ENCODE measurements at regions not wholly inside any gene's neighbourhood (a gene's known extent, or its start where the extent isn't known, plus 50 kb on each side); places are given as distances from the start of the nearest gene placed in this dataset.

DNA sequence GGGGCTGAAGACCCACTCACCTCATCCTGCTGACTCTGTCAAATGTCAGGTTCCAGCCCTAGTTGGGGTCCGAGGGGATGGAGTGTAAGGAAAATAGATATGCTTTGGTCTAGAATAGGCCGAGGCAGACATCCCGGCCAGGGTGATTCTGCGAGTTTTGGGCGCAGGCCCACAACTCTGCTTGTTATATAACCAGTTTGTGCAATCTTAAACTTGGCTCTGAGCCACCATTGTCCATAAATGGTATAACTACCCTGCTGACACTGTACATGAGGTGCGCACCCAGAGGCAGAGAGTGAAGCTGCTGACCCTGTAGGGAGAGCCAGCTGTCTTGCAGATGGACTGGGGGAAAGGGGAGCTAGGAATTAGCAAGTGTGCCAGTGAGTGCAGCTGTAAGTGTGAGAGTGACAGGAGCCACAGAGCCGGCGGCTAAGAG is 1388.8 kb downstream of the AMY1C start (continued):
- TF ChIP-seq, protein P1, sequence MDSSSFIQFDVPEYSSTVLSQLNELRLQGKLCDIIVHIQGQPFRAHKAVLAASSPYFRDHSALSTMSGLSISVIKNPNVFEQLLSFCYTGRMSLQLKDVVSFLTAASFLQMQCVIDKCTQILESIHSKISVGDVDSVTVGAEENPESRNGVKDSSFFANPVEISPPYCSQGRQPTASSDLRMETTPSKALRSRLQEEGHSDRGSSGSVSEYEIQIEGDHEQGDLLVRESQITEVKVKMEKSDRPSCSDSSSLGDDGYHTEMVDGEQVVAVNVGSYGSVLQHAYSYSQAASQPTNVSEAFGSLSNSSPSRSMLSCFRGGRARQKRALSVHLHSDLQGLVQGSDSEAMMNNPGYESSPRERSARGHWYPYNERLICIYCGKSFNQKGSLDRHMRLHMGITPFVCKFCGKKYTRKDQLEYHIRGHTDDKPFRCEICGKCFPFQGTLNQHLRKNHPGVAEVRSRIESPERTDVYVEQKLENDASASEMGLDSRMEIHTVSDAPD (CRISPR knock-in tag; IDR thresholded peaks at IDR 0.05): no peak
- TF ChIP-seq ZBTB25 (CRISPR knock-in tag; IDR thresholded peaks at IDR 0.05): no peak
- TF ChIP-seq ZNF720 (CRISPR knock-in tag; IDR thresholded peaks at IDR 0.05): no peak
- TF ChIP-seq JUNB (CRISPR knock-in tag; IDR thresholded peaks at IDR 0.05; ENCODE audit: borderline replicate concordance): no peak
- TF ChIP-seq, protein P2, sequence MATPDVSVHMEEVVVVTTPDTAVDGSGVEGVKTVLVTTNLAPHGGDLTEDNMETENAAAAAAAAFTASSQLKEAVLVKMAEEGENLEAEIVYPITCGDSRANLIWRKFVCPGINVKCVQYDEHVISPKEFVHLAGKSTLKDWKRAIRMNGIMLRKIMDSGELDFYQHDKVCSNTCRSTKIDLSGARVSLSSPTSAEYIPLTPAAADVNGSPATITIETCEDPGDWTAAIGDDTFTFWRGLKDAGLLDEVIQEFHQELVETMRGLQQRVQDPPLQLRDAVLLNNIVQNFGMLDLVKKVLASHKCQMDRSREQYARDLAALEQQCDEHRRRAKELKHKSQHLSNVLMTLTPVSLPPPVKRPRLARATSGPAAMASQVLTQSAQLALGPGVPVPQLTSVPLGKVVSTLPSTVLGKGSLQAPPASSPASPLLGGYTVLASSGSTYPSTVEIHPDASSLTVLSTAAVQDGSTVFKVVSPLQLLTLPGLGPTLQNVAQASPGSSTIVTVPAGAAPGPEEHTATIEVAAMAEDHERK (CRISPR knock-in tag; IDR thresholded peaks at IDR 0.05; ENCODE audit: low read depth): no peak
- TF ChIP-seq SUZ12 (IDR thresholded peaks at IDR 0.05; ENCODE audit: low read depth, low read length): no peak
- no peak for TF ChIP-seq MTERF4 (CRISPR knock-in tag; IDR thresholded peaks at IDR 0.05)
- TF ChIP-seq HOXA5 (CRISPR knock-in tag; IDR thresholded peaks at IDR 0.05): no peak
- no peak for TF ChIP-seq ZNF562 (CRISPR knock-in tag; IDR thresholded peaks at IDR 0.05; ENCODE audit: borderline replicate concordance)
- TF ChIP-seq SOX5 (CRISPR knock-in tag; IDR thresholded peaks at IDR 0.05; ENCODE audit: borderline replicate concordance): peak; percentile 61; the same call in 1 of the 2 replicates
- 0 out of 2 replicates have a peak, but pooled peaks have one; percentile 56 for TF ChIP-seq ZNF761 (CRISPR knock-in tag; conservative IDR thresholded peaks at IDR 0.05)
- no peak for TF ChIP-seq SAFB2 (CRISPR knock-in tag; IDR thresholded peaks at IDR 0.05; ENCODE audit: borderline replicate concordance, low read depth)
- no peak for TF ChIP-seq ATAD3A (CRISPR knock-in tag; IDR thresholded peaks at IDR 0.05)
- TF ChIP-seq HNF4A (CRISPR knock-in tag; IDR thresholded peaks at IDR 0.05): no peak
- TF ChIP-seq ZNF589 (CRISPR knock-in tag; conservative IDR thresholded peaks at IDR 0.05): no peak
- TF ChIP-seq, protein P3, sequence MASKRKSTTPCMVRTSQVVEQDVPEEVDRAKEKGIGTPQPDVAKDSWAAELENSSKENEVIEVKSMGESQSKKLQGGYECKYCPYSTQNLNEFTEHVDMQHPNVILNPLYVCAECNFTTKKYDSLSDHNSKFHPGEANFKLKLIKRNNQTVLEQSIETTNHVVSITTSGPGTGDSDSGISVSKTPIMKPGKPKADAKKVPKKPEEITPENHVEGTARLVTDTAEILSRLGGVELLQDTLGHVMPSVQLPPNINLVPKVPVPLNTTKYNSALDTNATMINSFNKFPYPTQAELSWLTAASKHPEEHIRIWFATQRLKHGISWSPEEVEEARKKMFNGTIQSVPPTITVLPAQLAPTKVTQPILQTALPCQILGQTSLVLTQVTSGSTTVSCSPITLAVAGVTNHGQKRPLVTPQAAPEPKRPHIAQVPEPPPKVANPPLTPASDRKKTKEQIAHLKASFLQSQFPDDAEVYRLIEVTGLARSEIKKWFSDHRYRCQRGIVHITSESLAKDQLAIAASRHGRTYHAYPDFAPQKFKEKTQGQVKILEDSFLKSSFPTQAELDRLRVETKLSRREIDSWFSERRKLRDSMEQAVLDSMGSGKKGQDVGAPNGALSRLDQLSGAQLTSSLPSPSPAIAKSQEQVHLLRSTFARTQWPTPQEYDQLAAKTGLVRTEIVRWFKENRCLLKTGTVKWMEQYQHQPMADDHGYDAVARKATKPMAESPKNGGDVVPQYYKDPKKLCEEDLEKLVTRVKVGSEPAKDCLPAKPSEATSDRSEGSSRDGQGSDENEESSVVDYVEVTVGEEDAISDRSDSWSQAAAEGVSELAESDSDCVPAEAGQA (IDR thresholded peaks at IDR 0.05; ENCODE audit: low read depth): no peak
- TF ChIP-seq, protein P3 (CRISPR knock-in tag; IDR thresholded peaks at IDR 0.05; ENCODE audit: borderline replicate concordance): no peak
- no peak for TF ChIP-seq RARA (CRISPR knock-in tag; IDR thresholded peaks at IDR 0.05)
- TF ChIP-seq PRMT3 (CRISPR knock-in tag; IDR thresholded peaks at IDR 0.05; ENCODE audit: borderline replicate concordance, low read depth): no peak
- TF ChIP-seq SAP130 (CRISPR knock-in tag; IDR thresholded peaks at IDR 0.05; ENCODE audit: low read depth): no peak; the same call in 1 of the 2 replicates
- no peak for TF ChIP-seq ATRX (CRISPR knock-in tag; IDR thresholded peaks at IDR 0.05; ENCODE audit: borderline replicate concordance)
